HCT116 (cell line): ENCODE measurements at regions not wholly inside any gene's neighbourhood (a gene's known extent, or its start where the extent isn't known, plus 50 kb on each side); places are given as distances from the start of the nearest gene placed in this dataset.

Source experiments
- ATAC-seq: fragments of 200-7000 bp; cut with Tn5 transposase; 2 replicates; pipeline ENCODE4 v1.9.1; 2020; ENCODE audit warnings: mild to moderate bottlenecking, moderate library complexity
- BruUV-seq: library from RNA; stranded (reverse); fragments of 400-500 nt; replicated peaks from 2 replicates; lab custom pipeline; 2021; lab: Mats Ljungman, UMichigan
- CTCF ChIA-PET: fragments of 300-600 bp; sonication (Branson Sonifier 250); formaldehyde crosslinking; loops from one replicate; lab custom pipeline; 2021; ENCODE audit warnings: antibody characterized with exemption; lab: Charles Lee
- POLR2A ChIA-PET: fragments of 300-600, 350-600 bp; sonication (Branson Sonifier 250); formaldehyde crosslinking; loops from one replicate; lab custom pipeline; 2021; ENCODE audit warnings: antibody characterized with exemption; lab: Charles Lee
- RAD21 ChIA-PET, 2 experiments: fragments of 300-600 bp; sonication (Branson Sonifier 250); formaldehyde crosslinking; loops; one replicate each; lab custom pipeline; 2023; ENCODE audit warnings: low total read pairs in 2 of 2; ENCODE audit not compliant: uncharacterized antibody in 2 of 2, unreplicated experiment in 2 of 2, low non-redundant PET in 1 of 2; lab: Charles Lee
- DNase-seq: peaks from one replicate; pipeline ENCODE4 v3.0.0-alpha.2; 2010; ENCODE audit warnings: low read depth, low spot score
- H2AFZ ChIP-seq: fragments of 200-600 bp; shearing (Covaris generic), sonication (generic); 2 replicates; pipeline ENCODE4 v1.6.1; 2017; ENCODE audit warnings: low read depth, mixed run types, mixed read lengths, antibody characterized with exemption, low read length; ENCODE audit not compliant: poor library complexity, severe bottlenecking
- H3K27ac ChIP-seq: 2 replicates; pipeline ENCODE4 v1.5.1; 2012; ENCODE audit warnings: low read depth, low read length
- H3K27me3 ChIP-seq: fragments of 200-600 bp; sonication (generic); 2 replicates; pipeline ENCODE4 v1.6.1; 2016; ENCODE audit warnings: mixed run types, low read length, mixed read lengths; ENCODE audit not compliant: insufficient read depth
- H3K36me3 ChIP-seq, 2 experiments: fragments of 200-500 bp in 1 of 2; fragments of 200-600 bp in 1 of 2; sonication (Bioruptor generic) in 1 of 2; sonication (generic) in 1 of 2; 2 replicates each; pipeline versions ENCODE4 v1.5.1 to v1.6.1; 2014 to 2016; ENCODE audit warnings: low read length in 2 of 2, inconsistent platforms in 1 of 2, mixed read lengths in 1 of 2, mixed run types in 1 of 2; ENCODE audit not compliant: insufficient read depth in 2 of 2, control insufficient read depth in 1 of 2
- H3K4me1 ChIP-seq, 2 experiments: fragments of 200-600 bp in 1 of 2; sonication (generic) in 1 of 2; 2 replicates each; pipeline versions ENCODE4 v1.5.1 to v1.6.1; 2012 to 2017; ENCODE audit warnings: low read length in 2 of 2, inconsistent platforms in 1 of 2, mild to moderate bottlenecking in 1 of 2, mixed read lengths in 1 of 2, mixed run types in 1 of 2, moderate library complexity in 1 of 2; ENCODE audit not compliant: insufficient read depth in 2 of 2, control insufficient read depth in 1 of 2
- H3K4me2 ChIP-seq: fragments of 200-600 bp; sonication (generic); 2 replicates; pipeline ENCODE4 v1.6.1; 2017; ENCODE audit warnings: mixed run types, low read length, mixed read lengths
- H3K4me3 ChIP-seq, 2 experiments: fragments of 200-600 bp in 1 of 2; sonication (generic) in 1 of 2; replicated peaks in 1 of 2; 2 replicates each; pipeline ENCODE4 v1.5.1; 2011 to 2016; ENCODE audit warnings: low read length in 2 of 2, control low read depth in 1 of 2, low read depth in 1 of 2, mild to moderate bottlenecking in 1 of 2, mixed read lengths in 1 of 2, mixed run types in 1 of 2
- H3K79me2 ChIP-seq: fragments of 200-600 bp; sonication (generic); 2 replicates; pipeline ENCODE4 v1.6.1; 2017; ENCODE audit warnings: mild to moderate bottlenecking, mixed run types, low read length, moderate library complexity, mixed read lengths; ENCODE audit not compliant: insufficient read depth
- H3K9ac ChIP-seq: fragments of 200-600 bp; sonication (generic); 2 replicates; pipeline ENCODE4 v1.6.1; 2016; ENCODE audit warnings: low read length, mixed read lengths
- H3K9me2 ChIP-seq: fragments of 200-600 bp; sonication (generic), shearing (Covaris generic); 2 replicates; pipeline ENCODE4 v1.6.1; 2017; ENCODE audit warnings: mixed run types, mild to moderate bottlenecking, moderate library complexity; ENCODE audit not compliant: insufficient read depth
- H3K9me3 ChIP-seq, 2 experiments: fragments of 200-500 bp in 1 of 2; fragments of 200-600 bp in 1 of 2; sonication (Bioruptor generic) in 1 of 2; sonication (generic) in 1 of 2; 2 replicates each; pipeline ENCODE4 v1.6.1; 2014 to 2017; ENCODE audit warnings: low read length in 2 of 2, mixed read lengths in 2 of 2, inconsistent platforms in 1 of 2, low read depth in 1 of 2, mild to moderate bottlenecking in 1 of 2, mixed run types in 1 of 2, moderate library complexity in 1 of 2; ENCODE audit not compliant: control insufficient read depth in 1 of 2, insufficient read depth in 1 of 2
- H4K20me1 ChIP-seq: fragments of 200-600 bp; sonication (generic), shearing (Covaris generic); 2 replicates; pipeline ENCODE4 v1.6.1; 2017; ENCODE audit warnings: mixed run types, mild to moderate bottlenecking, moderate library complexity; ENCODE audit not compliant: insufficient read depth
- ATF3 ChIP-seq: IDR thresholded peaks from 2 replicates; pipeline ENCODE4 v1.6.1; 2012
- CBX3 ChIP-seq: IDR thresholded peaks from 2 replicates; pipeline ENCODE4 v1.6.1; 2012; ENCODE audit warnings: low read depth
- CEBPB ChIP-seq: IDR thresholded peaks from 2 replicates; pipeline ENCODE4 v1.6.1; 2012; ENCODE audit warnings: low read depth
- EGR1 ChIP-seq: IDR thresholded peaks from 2 replicates; pipeline ENCODE4 v1.6.1; 2012; ENCODE audit warnings: low read depth
- EZH2 ChIP-seq: fragments of 200-600 bp; sonication (generic); IDR thresholded peaks from 2 replicates; pipeline ENCODE4 v1.6.1; 2017; ENCODE audit warnings: antibody characterized with exemption, mixed run types
- EZH2phosphoT487 ChIP-seq: fragments of 200-600 bp; IDR thresholded peaks from 2 replicates; pipeline ENCODE4 v1.6.1; 2018; ENCODE audit warnings: antibody characterized with exemption, borderline replicate concordance
- JUND ChIP-seq: IDR thresholded peaks from 2 replicates; pipeline ENCODE4 v1.6.1; 2012
- MAX ChIP-seq: IDR thresholded peaks from 2 replicates; pipeline ENCODE4 v1.6.1; 2012
- POLR2AphosphoS5 ChIP-seq: IDR thresholded peaks from 2 replicates; pipeline ENCODE4 v1.6.1; 2011; ENCODE audit warnings: mild to moderate bottlenecking, low read depth, low read length, moderate library complexity
- RAD21 ChIP-seq: IDR thresholded peaks from 2 replicates; pipeline ENCODE4 v1.6.1; 2012; ENCODE audit warnings: low read depth, mild to moderate bottlenecking
- REST ChIP-seq: IDR thresholded peaks from 2 replicates; pipeline ENCODE4 v1.6.1; 2012; ENCODE audit warnings: low read depth
- SP1 ChIP-seq: IDR thresholded peaks from 2 replicates; pipeline ENCODE4 v1.6.1; 2012; ENCODE audit warnings: low read depth
- SRF ChIP-seq: IDR thresholded peaks from 2 replicates; pipeline ENCODE4 v1.6.1; 2012; ENCODE audit warnings: low read depth
- TCF7L2 ChIP-seq: IDR thresholded peaks from 2 replicates; pipeline ENCODE4 v1.7.0; 2011; ENCODE audit warnings: borderline replicate concordance, inconsistent platforms; ENCODE audit not compliant: insufficient read depth, insufficient read length; ENCODE audit errors: extremely low read depth
- YY1 ChIP-seq: IDR thresholded peaks from 2 replicates; pipeline ENCODE4 v1.6.1; 2011; ENCODE audit warnings: low read length, low read depth, moderate library complexity, mild to moderate bottlenecking; ENCODE audit not compliant: insufficient replicate concordance; ENCODE audit errors: extremely low read depth
- ZFX ChIP-seq: fragments of 450-650 bp; IDR thresholded peaks from 2 replicates; pipeline ENCODE4 v1.6.1; 2017
- intact Hi-C: fragments of 100-400 bp; cut with micrococcal nuclease; formaldehyde crosslinking; loops from 2 replicates; pipeline ENCODE4 v1.10.0; 2022

GRCh38 chr16:79717333-79718137, 117.0 kb upstream of the MAF start:
- Histone ChIP-seq H3K4me1 (no peaks in the 10 kb centered on the region), H4K20me1 (no peaks in the 10 kb centered on the region), H3K9ac (no peak overlapping the region), H3K27me3 (no peaks in the 10 kb centered on the region), H3K36me3 (no peaks in the 10 kb centered on the region), H2AFZ (no peak overlapping the region), H3K4me2 (no peak overlapping the region), H3K27ac (no peak overlapping the region), H3K9me3 (peaks cover 39 to 58% of the 10 kb centered on the region in 2 experiments; a peak in 3 of 4 replicates), H3K4me3 (no peak overlapping the region), H3K79me2 (no peaks in the 10 kb centered on the region), H3K9me2 (no peaks in the 10 kb centered on the region)
- ATAC-seq (no peak), DNase-seq (no peak)
- BruUV-seq: no TSS peak
- CTCF ChIA-PET: no interaction called here
- RAD21 ChIA-PET: no interaction called here
- intact Hi-C loops: no loop called here
- TF ChIP-seq MAX: no peak
- TF ChIP-seq SRF: no peak
- TF ChIP-seq TCF7L2: no peak
- TF ChIP-seq EZH2phosphoT487: no peak
- no peak for TF ChIP-seq CBX3
- POLR2A ChIA-PET: no interaction called here

GRCh38 chr16:79716645-79717332, 116.3 kb upstream of the MAF start:
- H3K9ac ChIP-seq: no peak overlapping the region
- no peak overlapping the region for H3K4me3 ChIP-seq
- intact Hi-C loops: no loop called here
- no peaks in the 10 kb centered on the region for H3K4me1 ChIP-seq
- RAD21 ChIA-PET: no interaction called here
- no peak for DNase-seq
- no TSS peak for BruUV-seq
- no peak overlapping the region for H3K27ac ChIP-seq
- H3K4me2 ChIP-seq: no peak overlapping the region
- H4K20me1 ChIP-seq: no peaks in the 10 kb centered on the region
- H3K79me2 ChIP-seq: no peaks in the 10 kb centered on the region
- H2AFZ ChIP-seq: no peak overlapping the region
- H3K9me3 ChIP-seq: peaks cover 33 to 57% of the 10 kb centered on the region in 2 experiments; a peak in 3 of 4 replicates
- CTCF ChIA-PET: no interaction called here
- no peaks in the 10 kb centered on the region for H3K27me3 ChIP-seq
- POLR2A ChIA-PET: no interaction called here
- H3K36me3 ChIP-seq: no peaks in the 10 kb centered on the region
- ATAC-seq: no peak
- no peaks in the 10 kb centered on the region for H3K9me2 ChIP-seq
- TF ChIP-seq EGR1 (no peak), ZFX (no peak), SRF (no peak), RAD21 (no peak), CEBPB (no peak), ATF3 (no peak), POLR2AphosphoS5 (no peak), TCF7L2 (no peak), SP1 (no peak), EZH2 (no peak), MAX (no peak), REST (no peak), EZH2phosphoT487 (no peak), YY1 (no peak), JUND (no peak)
